K562 (cell line): ENCODE measurements at regions not wholly inside any gene's neighbourhood (a gene's known extent, or its start where the extent isn't known, plus 50 kb on each side); places are given as distances from the start of the nearest gene placed in this dataset.

Experiments
- HDGF ChIP-seq: fragments of 450-650 bp; IDR thresholded peaks from 2 replicates; pipeline ENCODE4 v1.6.1; 2016
- HIVEP1 ChIP-seq: fragments of 250-450 bp; sonication (Bioruptor Pico); IDR thresholded peaks from 2 replicates; pipeline ENCODE4 v1.4.0; 2020; ENCODE audit warnings: mild to moderate bottlenecking
- HMG20A ChIP-seq: fragments of 450-650 bp; formaldehyde crosslinking; conservative IDR thresholded peaks from 2 replicates; pipeline ENCODE4 v1.4.0; 2020; ENCODE audit warnings: mild to moderate bottlenecking, mixed read lengths
- NCOA2 ChIP-seq, 2 experiments: fragments of 450-650 bp; IDR thresholded peaks; 2 replicates each; pipeline ENCODE4 v1.6.1; 2018; ENCODE audit warnings: mild to moderate bottlenecking in 2 of 2, moderate library complexity in 1 of 2; ENCODE audit not compliant: partially characterized antibody in 2 of 2
- ZNF12 ChIP-seq: sonication (generic); formaldehyde crosslinking; IDR thresholded peaks from 2 replicates; pipeline ENCODE4 v1.4.0; 2020; ENCODE audit warnings: mild to moderate bottlenecking, missing genetic modification reagents
- ZNF140 ChIP-seq: fragments of 250-450 bp; sonication (Bioruptor Pico); IDR thresholded peaks from 2 replicates; pipeline ENCODE4 v1.8.0; 2021; ENCODE audit warnings: moderate library complexity, mild to moderate bottlenecking, inconsistent platforms
- ZNF785 ChIP-seq: fragments of 250-450 bp; sonication (Bioruptor Pico); IDR thresholded peaks from 2 replicates; pipeline ENCODE4 v1.4.0; 2020; ENCODE audit warnings: mild to moderate bottlenecking
- TF ChIP-seq, protein P1 (sequence below): fragments of 450-650 bp; formaldehyde crosslinking; IDR thresholded peaks from 2 replicates; pipeline ENCODE4 v1.4.0; 2022; ENCODE audit warnings: missing genetic modification characterization
- TF ChIP-seq, protein P2 (sequence below), 2 experiments: fragments of 450-650 bp; IDR thresholded peaks; 2 replicates each; pipeline ENCODE4 v1.6.1; 2016; ENCODE audit warnings: mild to moderate bottlenecking in 2 of 2, borderline replicate concordance in 1 of 2, low read depth in 1 of 2, moderate library complexity in 1 of 2
- TF ChIP-seq, protein P3 (sequence below), 2 experiments: fragments of 450-650 bp; IDR thresholded peaks; 2 replicates each; pipeline ENCODE4 v1.6.1; 2018; ENCODE audit warnings: mild to moderate bottlenecking in 2 of 2, low read depth in 1 of 2; ENCODE audit not compliant: partially characterized antibody in 2 of 2
- TF ChIP-seq, protein P4 (sequence below): IDR thresholded peaks from 3 replicates; pipeline ENCODE4 v1.6.1; 2011; ENCODE audit warnings: borderline replicate concordance, mild to moderate bottlenecking, moderate library complexity; ENCODE audit not compliant: insufficient read length; ENCODE audit errors: extremely low read depth

DNA sequence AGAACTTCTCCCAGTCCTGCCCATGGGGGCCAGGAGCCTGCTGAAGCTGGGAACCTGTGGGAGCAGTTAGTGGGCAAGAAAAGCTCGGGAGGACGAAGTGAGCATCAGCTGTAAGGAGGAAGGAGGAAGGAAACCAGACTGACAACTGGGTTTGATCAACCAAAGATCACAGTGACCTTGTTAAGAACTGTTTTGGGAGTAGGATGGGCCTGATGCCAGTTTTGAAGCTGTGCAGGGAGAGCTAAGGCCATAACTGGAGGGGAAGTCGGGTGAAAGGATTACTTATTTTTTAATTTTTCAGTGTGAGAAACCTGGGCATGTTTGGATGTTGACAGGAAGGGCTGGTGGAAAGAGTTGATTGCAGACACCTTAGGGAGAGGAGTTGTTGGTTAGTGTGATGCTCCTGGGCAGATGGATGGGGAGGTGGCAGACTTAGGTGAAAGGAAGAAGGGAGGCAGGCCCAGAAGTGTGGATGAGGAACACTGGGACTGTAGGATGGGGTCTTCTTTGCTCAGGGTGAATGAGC, 58.3 kb upstream of the KLF4 start (continued):
- no peak for TF ChIP-seq NCOA2 (IDR thresholded peaks at IDR 0.05; ENCODE audit: partially characterized antibody in 2 of 2)
- TF ChIP-seq, protein P1, sequence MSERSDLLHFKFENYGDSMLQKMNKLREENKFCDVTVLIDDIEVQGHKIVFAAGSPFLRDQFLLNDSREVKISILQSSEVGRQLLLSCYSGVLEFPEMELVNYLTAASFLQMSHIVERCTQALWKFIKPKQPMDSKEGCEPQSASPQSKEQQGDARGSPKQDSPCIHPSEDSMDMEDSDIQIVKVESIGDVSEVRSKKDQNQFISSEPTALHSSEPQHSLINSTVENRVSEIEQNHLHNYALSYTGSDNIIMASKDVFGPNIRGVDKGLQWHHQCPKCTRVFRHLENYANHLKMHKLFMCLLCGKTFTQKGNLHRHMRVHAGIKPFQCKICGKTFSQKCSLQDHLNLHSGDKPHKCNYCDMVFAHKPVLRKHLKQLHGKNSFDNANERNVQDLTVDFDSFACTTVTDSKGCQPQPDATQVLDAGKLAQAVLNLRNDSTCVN (CRISPR knock-in tag) = 0 out of 2 replicates have a peak, but pooled peaks have one; percentile 17
- no peak for TF ChIP-seq ZNF12 (CRISPR knock-in tag)
- TF ChIP-seq HIVEP1 (CRISPR knock-in tag) = 0 out of 2 replicates have a peak, but pooled peaks have one; percentile 48
- TF ChIP-seq, protein P2, sequence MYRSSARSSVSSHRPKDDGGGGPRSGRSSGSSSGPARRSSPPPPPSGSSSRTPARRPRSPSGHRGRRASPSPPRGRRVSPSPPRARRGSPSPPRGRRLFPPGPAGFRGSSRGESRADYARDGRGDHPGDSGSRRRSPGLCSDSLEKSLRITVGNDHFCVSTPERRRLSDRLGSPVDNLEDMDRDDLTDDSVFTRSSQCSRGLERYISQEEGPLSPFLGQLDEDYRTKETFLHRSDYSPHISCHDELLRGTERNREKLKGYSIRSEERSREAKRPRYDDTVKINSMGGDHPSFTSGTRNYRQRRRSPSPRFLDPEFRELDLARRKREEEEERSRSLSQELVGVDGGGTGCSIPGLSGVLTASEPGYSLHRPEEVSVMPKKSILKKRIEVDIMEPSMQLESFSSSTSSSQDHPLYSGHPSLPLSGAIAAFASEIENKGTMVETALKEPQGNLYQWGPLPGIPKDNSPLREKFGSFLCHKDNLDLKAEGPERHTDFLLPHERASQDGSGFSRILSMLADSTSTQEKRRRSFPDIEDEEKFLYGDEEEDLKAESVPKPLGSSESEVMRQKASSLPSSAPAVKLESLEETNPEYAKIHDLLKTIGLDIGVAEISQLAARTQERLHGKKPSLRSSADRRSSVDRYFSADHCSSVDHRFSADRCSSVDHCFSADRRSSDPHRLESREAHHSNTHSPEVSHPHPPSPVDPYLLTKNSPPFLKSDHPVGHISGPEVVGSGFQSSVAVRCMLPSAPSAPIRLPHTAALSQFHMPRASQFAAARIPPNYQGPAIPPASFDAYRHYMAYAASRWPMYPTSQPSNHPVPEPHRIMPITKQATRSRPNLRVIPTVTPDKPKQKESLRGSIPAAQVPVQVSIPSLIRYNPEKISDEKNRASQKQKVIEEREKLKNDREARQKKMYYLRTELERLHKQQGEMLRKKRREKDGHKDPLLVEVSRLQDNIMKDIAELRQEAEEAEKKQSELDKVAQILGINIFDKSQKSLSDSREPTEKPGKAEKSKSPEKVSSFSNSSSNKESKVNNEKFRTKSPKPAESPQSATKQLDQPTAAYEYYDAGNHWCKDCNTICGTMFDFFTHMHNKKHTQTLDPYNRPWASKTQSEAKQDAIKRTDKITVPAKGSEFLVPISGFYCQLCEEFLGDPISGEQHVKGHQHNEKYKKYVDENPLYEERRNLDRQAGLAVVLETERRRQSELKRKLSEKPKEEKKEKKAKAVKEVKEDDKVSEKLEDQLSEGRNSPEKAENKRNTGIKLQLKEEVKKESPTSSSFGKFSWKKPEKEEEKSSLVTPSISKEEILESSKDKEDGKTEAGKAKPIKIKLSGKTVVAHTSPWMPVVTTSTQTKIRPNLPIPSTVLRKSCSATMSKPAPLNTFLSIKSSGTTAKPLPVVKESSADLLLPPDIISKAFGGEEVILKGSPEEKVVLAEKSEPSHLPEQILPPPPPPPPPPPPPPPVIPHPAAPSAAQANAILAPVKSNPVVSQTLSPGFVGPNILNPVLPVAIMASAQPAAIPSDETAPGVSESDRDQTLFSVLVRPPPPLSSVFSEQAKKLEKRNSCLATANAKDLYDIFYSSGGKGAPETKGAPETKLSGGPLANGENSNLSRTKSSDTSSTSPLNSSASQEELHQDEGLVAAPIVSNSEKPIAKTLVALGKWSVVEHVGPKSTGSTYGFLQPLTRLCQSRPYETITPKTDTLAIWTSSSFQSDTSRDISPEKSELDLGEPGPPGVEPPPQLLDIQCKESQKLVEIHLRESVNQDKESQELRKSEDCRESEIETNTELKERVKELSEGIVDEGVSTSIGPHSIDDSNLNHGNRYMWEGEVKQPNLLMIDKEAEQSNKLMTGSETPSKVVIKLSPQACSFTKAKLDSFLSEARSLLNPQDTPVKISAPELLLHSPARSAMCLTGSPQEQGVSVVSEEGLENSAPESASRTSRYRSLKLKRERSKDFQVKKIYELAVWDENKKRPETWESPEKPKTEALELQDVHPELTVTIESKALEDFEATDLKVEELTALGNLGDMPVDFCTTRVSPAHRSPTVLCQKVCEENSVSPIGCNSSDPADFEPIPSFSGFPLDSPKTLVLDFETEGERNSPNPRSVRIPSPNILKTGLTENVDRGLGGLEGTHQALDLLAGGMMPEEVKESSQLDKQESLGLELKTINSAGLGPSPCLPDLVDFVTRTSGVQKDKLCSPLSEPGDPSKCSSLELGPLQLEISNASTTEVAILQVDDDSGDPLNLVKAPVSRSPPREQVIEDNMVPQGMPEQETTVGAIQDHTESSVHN (IDR thresholded peaks at IDR 0.05; ENCODE audit: borderline replicate concordance in 1 of 2, low read depth in 1 of 2) = no peak
- TF ChIP-seq ZNF785 = no peak
- no peak for TF ChIP-seq ZNF140 (CRISPR knock-in tag)
- no peak for TF ChIP-seq HMG20A (CRISPR knock-in tag)
- TF ChIP-seq, protein P3, sequence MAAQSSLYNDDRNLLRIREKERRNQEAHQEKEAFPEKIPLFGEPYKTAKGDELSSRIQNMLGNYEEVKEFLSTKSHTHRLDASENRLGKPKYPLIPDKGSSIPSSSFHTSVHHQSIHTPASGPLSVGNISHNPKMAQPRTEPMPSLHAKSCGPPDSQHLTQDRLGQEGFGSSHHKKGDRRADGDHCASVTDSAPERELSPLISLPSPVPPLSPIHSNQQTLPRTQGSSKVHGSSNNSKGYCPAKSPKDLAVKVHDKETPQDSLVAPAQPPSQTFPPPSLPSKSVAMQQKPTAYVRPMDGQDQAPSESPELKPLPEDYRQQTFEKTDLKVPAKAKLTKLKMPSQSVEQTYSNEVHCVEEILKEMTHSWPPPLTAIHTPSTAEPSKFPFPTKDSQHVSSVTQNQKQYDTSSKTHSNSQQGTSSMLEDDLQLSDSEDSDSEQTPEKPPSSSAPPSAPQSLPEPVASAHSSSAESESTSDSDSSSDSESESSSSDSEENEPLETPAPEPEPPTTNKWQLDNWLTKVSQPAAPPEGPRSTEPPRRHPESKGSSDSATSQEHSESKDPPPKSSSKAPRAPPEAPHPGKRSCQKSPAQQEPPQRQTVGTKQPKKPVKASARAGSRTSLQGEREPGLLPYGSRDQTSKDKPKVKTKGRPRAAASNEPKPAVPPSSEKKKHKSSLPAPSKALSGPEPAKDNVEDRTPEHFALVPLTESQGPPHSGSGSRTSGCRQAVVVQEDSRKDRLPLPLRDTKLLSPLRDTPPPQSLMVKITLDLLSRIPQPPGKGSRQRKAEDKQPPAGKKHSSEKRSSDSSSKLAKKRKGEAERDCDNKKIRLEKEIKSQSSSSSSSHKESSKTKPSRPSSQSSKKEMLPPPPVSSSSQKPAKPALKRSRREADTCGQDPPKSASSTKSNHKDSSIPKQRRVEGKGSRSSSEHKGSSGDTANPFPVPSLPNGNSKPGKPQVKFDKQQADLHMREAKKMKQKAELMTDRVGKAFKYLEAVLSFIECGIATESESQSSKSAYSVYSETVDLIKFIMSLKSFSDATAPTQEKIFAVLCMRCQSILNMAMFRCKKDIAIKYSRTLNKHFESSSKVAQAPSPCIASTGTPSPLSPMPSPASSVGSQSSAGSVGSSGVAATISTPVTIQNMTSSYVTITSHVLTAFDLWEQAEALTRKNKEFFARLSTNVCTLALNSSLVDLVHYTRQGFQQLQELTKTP (IDR thresholded peaks at IDR 0.05; ENCODE audit: low read depth in 1 of 2, partially characterized antibody in 2 of 2) = no peak
- TF ChIP-seq, protein P4, sequence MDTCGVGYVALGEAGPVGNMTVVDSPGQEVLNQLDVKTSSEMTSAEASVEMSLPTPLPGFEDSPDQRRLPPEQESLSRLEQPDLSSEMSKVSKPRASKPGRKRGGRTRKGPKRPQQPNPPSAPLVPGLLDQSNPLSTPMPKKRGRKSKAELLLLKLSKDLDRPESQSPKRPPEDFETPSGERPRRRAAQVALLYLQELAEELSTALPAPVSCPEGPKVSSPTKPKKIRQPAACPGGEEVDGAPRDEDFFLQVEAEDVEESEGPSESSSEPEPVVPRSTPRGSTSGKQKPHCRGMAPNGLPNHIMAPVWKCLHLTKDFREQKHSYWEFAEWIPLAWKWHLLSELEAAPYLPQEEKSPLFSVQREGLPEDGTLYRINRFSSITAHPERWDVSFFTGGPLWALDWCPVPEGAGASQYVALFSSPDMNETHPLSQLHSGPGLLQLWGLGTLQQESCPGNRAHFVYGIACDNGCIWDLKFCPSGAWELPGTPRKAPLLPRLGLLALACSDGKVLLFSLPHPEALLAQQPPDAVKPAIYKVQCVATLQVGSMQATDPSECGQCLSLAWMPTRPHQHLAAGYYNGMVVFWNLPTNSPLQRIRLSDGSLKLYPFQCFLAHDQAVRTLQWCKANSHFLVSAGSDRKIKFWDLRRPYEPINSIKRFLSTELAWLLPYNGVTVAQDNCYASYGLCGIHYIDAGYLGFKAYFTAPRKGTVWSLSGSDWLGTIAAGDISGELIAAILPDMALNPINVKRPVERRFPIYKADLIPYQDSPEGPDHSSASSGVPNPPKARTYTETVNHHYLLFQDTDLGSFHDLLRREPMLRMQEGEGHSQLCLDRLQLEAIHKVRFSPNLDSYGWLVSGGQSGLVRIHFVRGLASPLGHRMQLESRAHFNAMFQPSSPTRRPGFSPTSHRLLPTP = no peak
- no peak for TF ChIP-seq HDGF
